RWPE1 (cell line): ENCODE measurements at regions not wholly inside any gene's neighbourhood (a gene's known extent, or its start where the extent isn't known, plus 50 kb on each side); places are given as distances from the start of the nearest gene placed in this dataset.
"Not testable (repeated sequence)": the region's sequence is repeated elsewhere in the genome, so short reads cannot be mapped to it uniquely, and the experiment has no call there.

Experiments
- CTCF ChIA-PET: fragments of 350-600 bp; sonication (Branson Sonifier 250); formaldehyde crosslinking; extraction: SDS; loops from one replicate; lab custom pipeline; 2021; lab: Yijun Ruan, JAX
- POLR2A ChIA-PET: fragments of 400-600 bp; formaldehyde crosslinking; extraction: SDS; loops from one replicate; lab custom pipeline; 2020; ENCODE audit warnings: antibody characterized with exemption; ENCODE audit not compliant: low non-redundant PET; lab: Yijun Ruan, JAX
- DNase-seq: peaks from one replicate; pipeline ENCODE4 v3.0.0; 2012; ENCODE audit warnings: low spot score
- H3K27ac ChIP-seq: fragments of 450-650 bp; 2 replicates; pipeline ENCODE4 v1.5.1; 2017
- CTCF ChIP-seq: fragments of 450-650 bp; conservative IDR thresholded peaks from 2 replicates; pipeline ENCODE4 v1.5.1; 2017; ENCODE audit warnings: low read depth, mild to moderate bottlenecking

DNA sequence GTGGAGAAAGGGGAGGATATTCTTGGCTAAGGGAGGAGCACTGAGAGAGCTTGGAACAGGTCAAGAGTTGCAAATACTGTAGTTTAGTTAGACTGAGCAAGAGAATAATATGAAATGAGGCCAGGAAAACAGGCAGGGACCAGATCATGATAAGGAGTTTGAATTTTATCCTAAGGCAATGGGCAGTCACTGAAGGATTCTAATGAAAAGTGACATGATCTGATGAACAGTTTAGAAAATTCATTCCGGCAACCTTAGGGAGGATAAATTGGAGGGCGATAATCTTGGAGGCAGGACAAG lies 276.1 kb downstream of the PLK2 start:
- POLR2A ChIA-PET: no interaction called here
- H3K27ac ChIP-seq: no peak overlapping the region
- CTCF ChIA-PET: interaction anchor here (0.6 kb wide), 1 partner anchor 13 kb away, joined by 3 read pairs; no protein-coding TSS in a partner anchor
- no peak for TF ChIP-seq CTCF
- no peak for DNase-seq

DNA sequence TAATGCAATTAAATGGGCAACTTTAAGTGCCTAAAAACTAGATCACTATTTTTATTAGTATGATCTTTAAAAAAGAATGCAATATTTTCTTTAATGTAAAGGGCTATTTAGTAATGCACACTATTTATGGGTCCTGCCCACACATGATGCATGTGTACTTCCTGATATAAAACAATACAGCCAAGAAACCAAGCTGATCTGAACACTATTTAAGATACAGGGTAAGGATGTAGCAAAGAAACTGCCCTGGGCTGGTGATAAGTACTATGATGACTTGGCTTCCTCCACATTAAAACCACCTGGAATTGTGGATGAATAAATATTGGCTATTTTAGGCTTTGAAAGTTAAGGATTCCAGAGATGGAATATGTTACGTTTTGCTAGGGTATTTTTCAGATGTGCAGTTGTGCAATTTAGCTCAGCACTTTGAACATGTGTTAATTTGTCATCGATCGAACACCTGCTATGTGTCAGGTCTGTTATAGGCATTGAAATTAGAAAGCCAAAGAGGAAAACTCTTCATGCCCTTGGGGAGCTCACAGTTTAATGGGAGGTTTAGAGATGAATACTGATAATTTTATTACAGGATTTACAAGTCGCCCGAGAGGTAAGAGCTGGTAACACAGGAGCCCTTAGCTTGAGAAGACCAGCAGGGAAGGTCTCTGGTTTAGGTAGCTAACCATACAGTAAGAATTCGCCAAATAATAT lies 276.7 kb downstream of the PLK2 start:
- POLR2A ChIA-PET: no interaction called here
- H3K27ac ChIP-seq: no peak overlapping the region
- no peak for TF ChIP-seq CTCF
- CTCF ChIA-PET: interaction anchor here (0.6 kb wide), 1 partner anchor 12 kb away, joined by 3 read pairs; no protein-coding TSS in a partner anchor
- no peak for DNase-seq

GRCh38 chr5:58182287-58182841 lies 277.5 kb downstream of the PLK2 start:
- no peak for TF ChIP-seq CTCF
- no peak for DNase-seq
- H3K27ac ChIP-seq: no peak overlapping the region
- POLR2A ChIA-PET: no interaction called here
- CTCF ChIA-PET: no interaction called here

- no peak for DNase-seq
- TF ChIP-seq CTCF: no peak
- ChIA-PET POLR2A (interaction anchor here (0.7 kb wide), 1 partner anchor 21 kb away, joined by 3 read pairs; no protein-coding TSS in a partner anchor), CTCF (interaction anchor here (1.0 kb wide), 1 partner anchor 22 kb away, joined by 4 read pairs; no protein-coding TSS in a partner anchor)
- no peak overlapping the region for H3K27ac ChIP-seq
Measured at GRCh38 chr5:58181578-58182286, 278.2 kb downstream of the PLK2 start.

DNA sequence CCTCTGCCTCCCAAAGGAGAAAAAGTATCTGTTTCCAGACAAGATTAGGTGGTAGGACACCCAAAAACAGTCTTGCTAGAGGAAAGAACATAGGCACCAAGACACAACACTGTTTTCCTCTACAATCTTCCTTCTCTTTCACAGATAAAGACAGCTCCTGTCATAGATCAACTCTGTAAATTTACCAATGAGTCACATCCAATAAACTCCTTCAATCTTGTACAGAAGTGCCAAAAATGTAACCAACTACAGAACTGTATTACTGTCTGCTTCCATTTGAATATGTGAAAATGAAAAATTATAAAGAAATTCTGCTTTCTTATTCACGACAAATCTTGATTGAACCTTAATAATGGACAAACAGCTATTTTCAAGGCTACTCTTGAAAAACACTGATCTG lies 286.9 kb downstream of the PLK2 start:
- no peak for DNase-seq
- no peak overlapping the region for H3K27ac ChIP-seq
- no peak for TF ChIP-seq CTCF
- POLR2A ChIA-PET: no interaction called here
- CTCF ChIA-PET: no interaction called here

- ChIA-PET POLR2A (no interaction called here), CTCF (no interaction called here)
- H3K27ac ChIP-seq: no peak overlapping the region
- no peak for DNase-seq
- TF ChIP-seq CTCF: no peak
Measured at GRCh38 chr5:58165152-58165551, 294.7 kb downstream of the PLK2 start.

GRCh38 chr5:58161889-58162288 lies 298.0 kb downstream of the PLK2 start:
- CTCF ChIA-PET, H3K27ac ChIP-seq, POLR2A ChIA-PET, DNase-seq: not testable (repeated sequence)
